Right cardiac atrium (tissue), 5 donors: ENCODE measurements at regions not wholly inside any gene's neighbourhood (a gene's known extent, or its start where the extent isn't known, plus 50 kb on each side); places are given as distances from the start of the nearest gene placed in this dataset.
A peak's percentile ranks its signal among the peaks of the same experiment; 100 is the strongest.

Experiments
- ATAC-seq, 2 donors: fragments of 200-7000 bp; cut with Tn5 transposase; one replicate each; pipeline versions ENCODE4 v1.8.0 to v1.9.1; 2020; ENCODE audit warnings: moderate library complexity in 2 of 2, mild to moderate bottlenecking in 1 of 2
- DNase-seq, 3 donors: peaks; one replicate each; pipeline ENCODE4 v3.0.0-alpha.2; 2020
- H3K27ac ChIP-seq: one replicate; pipeline ENCODE4 v1.5.1; 2013; ENCODE audit warnings: mild to moderate bottlenecking, low read length, control low read depth, moderate library complexity
- H3K27me3 ChIP-seq: one replicate; pipeline ENCODE4 v1.6.1; 2013; ENCODE audit not compliant: control insufficient read depth, insufficient read depth
- H3K4me1 ChIP-seq: one replicate; pipeline ENCODE4 v1.6.1; 2013; ENCODE audit warnings: low read length; ENCODE audit not compliant: control insufficient read depth, insufficient read depth
- H3K4me3 ChIP-seq: one replicate; pipeline ENCODE4 v1.5.1; 2013; ENCODE audit warnings: low read length, control low read depth
- H3K9me3 ChIP-seq: one replicate; pipeline ENCODE4 v1.6.1; 2013; ENCODE audit warnings: low read length; ENCODE audit not compliant: control insufficient read depth
- WGBS: extraction: QIAGEN DNeasy Blood & Tissue Kit; methylation state at CpG from one replicate; pipeline ENCODE4 v1.1.7; 2013; 5-methylcytosine and 5-hydroxymethylcytosine counted together
- intact Hi-C, 4 donors: fragments of 100-400 bp; cut with DNase I; formaldehyde crosslinking; loops; one replicate each; pipeline versions ENCODE4 v1.11.0 to v1.14.0; 2022 to 2023
- donor health status: healthy with polysubstance abuse.
- donor health status: DM: no; HTN: yes; CAD: no.
- donor health status: DM: no; HTN: no; CAD: no.
- donor health status: DM: no; HTN: yes; CAD: no; lungs with severe emphysema.
- donor health status: DM: yes; HTN: yes; CAD: no.

GRCh38 chr1:203401199-203401877 lies 50.4 kb upstream of the FMOD start:
- no peak overlapping the region for H3K4me3 ChIP-seq
- 88% methylated on average over 10 of the region's 10 CpGs for WGBS
- H3K4me1 ChIP-seq: no peaks in the 10 kb centered on the region
- no peaks in the 10 kb centered on the region for H3K9me3 ChIP-seq
- intact Hi-C loops: no loop called here
- no peak overlapping the region for H3K27ac ChIP-seq
- H3K27me3 ChIP-seq: no peaks in the 10 kb centered on the region
- ATAC-seq: no peak
- no peak for DNase-seq

DNA sequence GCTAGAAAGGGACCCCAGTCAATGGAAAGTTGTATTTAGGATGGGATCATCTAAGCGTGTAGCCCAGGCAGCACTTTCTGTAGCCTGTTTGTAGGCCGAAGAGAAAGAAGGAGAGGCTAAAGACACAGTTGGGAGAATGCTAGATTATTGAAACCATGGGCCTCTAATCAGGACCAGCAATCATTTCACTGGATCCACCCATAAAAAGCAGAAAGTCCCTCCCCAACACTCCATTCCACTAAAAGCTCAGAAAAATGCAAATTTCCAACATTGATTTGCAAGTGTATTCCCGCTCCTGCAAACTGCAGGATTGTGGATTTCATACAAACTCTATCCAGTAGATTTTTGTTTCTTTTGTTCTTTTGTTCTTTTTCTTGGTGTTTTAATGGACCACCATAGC lies 51.2 kb upstream of the FMOD start:
- Histone ChIP-seq H3K4me1 (no peaks in the 10 kb centered on the region), H3K27ac (peak overlapping the region; percentile 63), H3K27me3 (no peaks in the 10 kb centered on the region), H3K9me3 (no peaks in the 10 kb centered on the region), H3K4me3 (no peak overlapping the region)
- ATAC-seq (no peak), DNase-seq (no peak)
- WGBS: 89% methylated on average over 3 of the region's 3 CpGs
- intact Hi-C loops: no loop called here

GRCh38 chr1:203402629-203403337 lies 51.9 kb upstream of the FMOD start:
- H3K27me3 ChIP-seq: no peaks in the 10 kb centered on the region
- DNase-seq (no peak), ATAC-seq (peak; percentile 47 to 57)
- intact Hi-C loops: no loop called here
- H3K27ac ChIP-seq: peak overlapping the region; percentile 90
- 34% methylated on average over 6 of the region's 6 CpGs for WGBS
- H3K9me3 ChIP-seq: no peaks in the 10 kb centered on the region
- no peaks in the 10 kb centered on the region for H3K4me1 ChIP-seq
- H3K4me3 ChIP-seq: no peak overlapping the region

- DNase-seq: no peak
- Histone ChIP-seq H3K9me3 (no peaks in the 10 kb centered on the region), H3K27me3 (no peaks in the 10 kb centered on the region), H3K4me3 (no peak overlapping the region), H3K4me1 (no peaks in the 10 kb centered on the region), H3K27ac (peak overlapping the region; percentile 33)
- no peak for ATAC-seq
- WGBS: 56% methylated on average over 5 of the region's 5 CpGs
- intact Hi-C loops: no loop called here
Observed at GRCh38 chr1:203403586-203403985, 52.7 kb upstream of the FMOD start.

DNA sequence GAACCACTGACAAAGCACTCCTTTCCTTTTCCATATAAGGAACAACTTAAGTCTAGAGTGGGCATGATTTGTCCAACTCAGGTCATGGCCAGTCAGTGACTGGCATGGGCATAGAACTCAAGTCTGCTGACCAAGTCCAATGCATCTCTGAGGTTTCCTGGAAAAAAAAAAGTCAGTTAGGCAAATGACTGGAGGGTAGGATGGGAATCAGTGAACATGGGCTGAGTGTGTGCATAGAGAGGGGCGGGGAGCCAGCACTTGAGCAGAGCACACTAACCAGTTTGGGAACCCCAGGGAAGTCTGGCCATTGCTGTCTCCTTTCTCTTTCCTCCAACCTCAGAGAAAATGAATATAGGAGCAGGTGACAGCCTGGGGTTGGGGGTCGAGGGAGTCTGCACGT lies 53.6 kb upstream of the FMOD start:
- DNase-seq (no peak), ATAC-seq (no peak)
- intact Hi-C loops: no loop called here
- Histone ChIP-seq H3K27ac (no peak overlapping the region), H3K9me3 (no peaks in the 10 kb centered on the region), H3K27me3 (no peaks in the 10 kb centered on the region), H3K4me3 (no peak overlapping the region), H3K4me1 (no peaks in the 10 kb centered on the region)
- 91% methylated on average over 3 of the region's 3 CpGs for whole genome bisulfite sequencing

DNA sequence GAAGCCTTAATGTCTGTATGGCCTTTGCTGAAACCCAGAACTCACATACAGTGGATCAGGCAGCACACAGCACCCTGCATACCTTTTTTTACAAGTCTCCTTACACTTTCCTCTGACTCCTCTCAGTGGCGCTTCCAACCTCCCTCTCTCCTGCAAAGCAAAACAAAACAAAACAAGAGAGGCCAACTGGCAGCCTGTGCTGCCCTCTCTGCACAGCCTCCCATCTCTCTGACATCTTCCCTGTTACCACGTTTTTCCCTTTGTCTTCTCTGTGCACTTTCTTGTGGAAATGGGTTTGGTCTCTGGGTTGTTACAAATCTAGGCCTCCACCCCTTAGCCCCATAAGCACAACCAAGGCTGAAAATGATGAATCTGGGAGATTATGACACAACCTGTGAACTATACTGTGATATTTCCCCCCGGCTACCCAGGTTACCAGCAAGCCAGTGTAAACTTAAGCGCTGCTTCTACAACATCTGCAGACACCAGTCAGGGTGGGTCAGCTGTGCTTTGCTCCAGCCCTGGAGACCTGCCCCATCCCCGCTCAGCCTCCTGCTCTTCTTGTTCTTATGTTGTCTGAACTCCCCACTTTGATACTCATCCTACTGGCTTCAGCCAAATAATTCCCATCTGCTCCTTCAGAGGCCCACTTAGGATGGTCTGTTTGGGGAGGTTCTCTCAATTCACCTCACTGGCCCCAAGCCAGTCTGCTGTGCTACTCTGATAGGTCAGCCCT lies 54.9 kb upstream of the FMOD start:
- Histone ChIP-seq H3K4me3 (no peak overlapping the region), H3K27ac (no peak overlapping the region), H3K27me3 (no peaks in the 10 kb centered on the region), H3K9me3 (no peaks in the 10 kb centered on the region), H3K4me1 (no peaks in the 10 kb centered on the region)
- intact Hi-C loops: loop anchor here in 1 of 4 donors (2.0 kb wide), 1 partner anchor 27 kb away; no protein-coding TSS in a partner anchor
- 78% methylated on average over 5 of the region's 5 CpGs for WGBS
- DNase-seq: no peak
- no peak for ATAC-seq

DNA sequence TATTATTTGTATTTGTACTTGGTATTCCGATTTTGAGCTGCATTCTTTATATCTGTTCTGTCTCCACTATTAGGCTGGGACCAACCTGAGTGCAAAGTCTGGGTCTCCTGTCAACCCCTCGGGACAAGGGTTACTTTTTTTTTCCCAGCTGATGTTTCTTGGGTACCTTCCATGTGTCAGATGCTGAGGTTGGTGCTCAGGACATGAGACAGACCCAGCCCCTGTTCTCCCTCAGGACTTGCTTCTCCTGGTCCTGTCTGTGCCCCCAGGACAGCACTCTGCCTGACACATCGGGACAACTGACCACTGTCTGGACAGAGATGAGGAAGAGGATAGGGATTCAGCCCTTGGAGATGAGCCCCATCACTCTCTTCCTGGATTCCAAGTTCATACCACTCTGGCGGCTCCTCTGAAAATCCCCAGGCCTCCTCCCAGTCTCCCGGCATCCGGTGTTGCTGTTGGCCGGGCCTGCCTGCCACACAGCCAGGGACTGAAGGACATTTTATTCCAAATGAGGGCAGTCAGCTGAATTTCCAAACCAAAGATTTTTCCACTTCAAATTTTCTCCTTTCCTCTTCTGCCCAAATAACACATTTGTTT lies 55.6 kb upstream of the FMOD start:
- intact Hi-C loops: loop anchor here in 1 of 4 donors (2.0 kb wide), 1 partner anchor 28 kb away; no protein-coding TSS in a partner anchor
- WGBS: 36% methylated on average over 7 of the region's 7 CpGs
- no peaks in the 10 kb centered on the region for H3K27me3 ChIP-seq
- no peaks in the 10 kb centered on the region for H3K9me3 ChIP-seq
- no peaks in the 10 kb centered on the region for H3K4me1 ChIP-seq
- ATAC-seq: peak; percentile 79 to 84
- H3K27ac ChIP-seq: peak overlapping the region; percentile 93
- DNase-seq: peak; percentile 71 to 92 (median 89)
- H3K4me3 ChIP-seq: no peak overlapping the region

DNA sequence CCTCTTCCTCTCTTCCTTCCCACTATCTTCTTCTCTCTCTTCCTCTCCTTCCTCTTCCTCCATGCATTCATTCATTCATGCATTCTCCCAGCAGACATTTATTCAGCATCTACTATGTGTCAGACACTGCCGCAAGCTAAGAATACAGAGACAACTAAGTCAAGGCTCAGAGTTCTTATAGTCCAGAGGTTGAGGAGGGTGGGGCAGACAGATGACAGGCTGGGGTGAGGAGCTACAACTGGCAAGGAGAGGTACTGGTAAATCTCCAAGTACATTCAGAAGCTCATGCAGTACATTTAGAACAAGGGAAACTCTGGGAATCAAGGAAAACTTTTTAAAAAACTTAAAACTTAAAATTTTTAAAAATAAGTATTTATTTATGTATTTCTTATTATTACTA lies 56.4 kb upstream of the FMOD start:
- H3K4me1 ChIP-seq: no peaks in the 10 kb centered on the region

DNA sequence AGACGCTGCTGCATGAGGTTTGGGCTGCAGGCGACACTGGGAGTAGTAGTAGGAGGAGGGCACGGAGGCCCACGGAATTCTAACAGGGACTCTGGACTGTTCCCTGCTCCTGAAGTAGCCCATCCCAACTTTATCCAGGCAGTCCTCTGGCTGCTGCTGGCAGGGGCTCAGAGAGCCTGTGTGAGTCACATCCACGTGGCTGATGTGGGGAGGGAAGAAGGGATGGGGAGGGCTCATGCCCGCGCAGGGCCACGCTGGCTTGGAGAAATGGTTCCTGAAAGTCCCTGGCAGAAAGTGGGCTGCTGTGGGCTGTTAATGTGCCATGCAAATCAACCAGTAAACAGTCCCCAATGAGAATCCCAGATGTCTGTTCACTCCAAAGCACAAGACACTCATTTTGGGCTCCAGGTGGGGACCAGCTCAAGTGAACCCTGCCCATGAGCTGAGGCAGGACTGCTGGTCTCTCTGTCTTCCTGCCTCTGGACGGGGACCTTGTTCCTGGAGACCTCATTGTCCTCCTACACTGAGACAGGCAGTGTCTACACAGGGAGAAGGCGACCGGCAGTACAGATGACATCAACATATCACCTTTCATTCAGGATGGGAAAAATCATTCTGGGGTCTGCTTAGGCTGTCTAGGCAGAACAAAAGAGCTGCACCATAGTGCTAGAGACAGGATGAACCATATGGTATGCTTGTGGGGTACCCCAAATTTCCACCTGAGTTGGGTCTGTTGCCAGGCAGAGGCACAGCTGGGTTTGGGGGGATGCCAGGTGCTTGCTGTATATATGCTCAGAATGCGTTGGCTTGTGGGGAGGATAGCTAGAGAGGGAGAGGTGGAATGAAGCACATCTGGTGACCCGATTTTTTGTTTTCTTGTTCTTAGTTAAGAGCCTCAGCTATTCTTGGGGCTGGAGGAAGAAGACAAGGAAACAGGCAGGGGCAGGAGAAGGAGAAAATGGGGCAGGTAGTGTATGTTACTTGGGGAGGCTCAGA lies 57.9 kb upstream of the FMOD start:
- intact Hi-C loops: no loop called here
- DNase-seq (peak; percentile 88 to 94 (median 93)), ATAC-seq (peak; percentile 94 to 95)
- H3K9me3 ChIP-seq: no peaks in the 10 kb centered on the region
- H3K27ac ChIP-seq: no peak overlapping the region
- H3K4me1 ChIP-seq: no peaks in the 10 kb centered on the region
- no peaks in the 10 kb centered on the region for H3K27me3 ChIP-seq
- H3K4me3 ChIP-seq: no peak overlapping the region
- WGBS: 55% methylated on average over 13 of the region's 13 CpGs

More for the DNA sequence above, 56.4 kb upstream of the FMOD start:
- Histone ChIP-seq H3K27ac (no peak overlapping the region), H3K9me3 (no peaks in the 10 kb centered on the region), H3K27me3 (no peaks in the 10 kb centered on the region), H3K4me3 (no peak overlapping the region)
- intact Hi-C loops: loop anchor here in 1 of 4 donors (2.0 kb wide), 1 partner anchor 28 kb away; no protein-coding TSS in a partner anchor
- peak; percentile 31 to 55 for ATAC-seq
- 73% methylated on average over 1 of the region's 1 CpG for WGBS
- no peak for DNase-seq
